ENCODE measurements at regions not wholly inside any gene's neighbourhood (a gene's known extent, or its start where the extent isn't known, plus 50 kb on each side); places are given as distances from the start of the nearest gene placed in this dataset.

DNA sequence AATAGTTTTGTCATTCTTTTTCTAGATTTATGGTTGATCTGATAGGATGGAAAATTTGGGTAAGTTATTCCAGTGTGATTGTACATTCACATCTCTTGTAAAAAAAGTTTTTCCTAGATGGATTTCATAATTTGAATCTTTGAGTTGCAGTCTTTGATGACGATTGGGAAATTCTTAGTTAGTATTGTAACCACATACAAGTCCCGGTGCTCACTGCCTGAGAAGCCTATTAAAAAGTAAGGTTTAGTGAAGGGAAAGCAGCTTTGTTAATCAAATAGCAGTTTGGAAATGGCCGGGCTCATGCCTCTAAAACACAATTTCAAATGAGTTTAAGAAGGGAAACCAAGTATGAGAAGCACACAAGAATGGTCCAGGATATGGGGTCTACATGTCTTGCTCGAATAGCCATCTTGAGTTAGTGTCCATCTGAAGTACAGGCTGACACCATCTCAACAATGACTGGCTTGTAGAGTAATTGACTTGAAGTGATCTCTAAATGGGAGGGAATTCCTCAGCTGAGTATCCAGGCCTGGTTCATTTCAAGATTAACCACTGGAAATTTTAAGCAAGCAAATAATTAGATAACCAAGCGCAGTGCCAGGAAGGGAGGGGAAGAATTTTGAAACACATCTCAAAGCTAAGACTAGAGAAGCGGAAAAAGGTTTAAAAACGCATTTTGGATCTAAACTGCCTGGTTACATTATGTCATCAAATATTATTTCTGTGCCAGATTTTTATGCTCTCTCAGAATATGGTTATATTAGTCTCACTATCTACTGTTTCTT, 1145.6 kb upstream of the MIR17HG start:
- Histone ChIP-seq H3K9me3 (ENCODE audit: control insufficient read depth in 4 of 4, low read length in 3 of 4) (no peaks in the 10 kb centered on the region), H3K36me3 (ENCODE audit: control insufficient read depth in 4 of 4, insufficient read depth in 3 of 4, low read depth in 1 of 4, low read length in 3 of 4) (no peaks in the 10 kb centered on the region), H3K4me1 (ENCODE audit: control insufficient read depth in 4 of 4, insufficient read depth in 4 of 4, low read length in 3 of 4) (no peaks in the 10 kb centered on the region), H3K27ac (ENCODE audit: low read depth in 1 of 2, low read length in 2 of 2) (no peak overlapping the region), H3K9ac (ENCODE audit: low read depth in 1 of 2, low read length in 2 of 2) (no peak overlapping the region), H3K27me3 (ENCODE audit: control insufficient read depth in 4 of 4, insufficient read depth in 4 of 4, low read length in 3 of 4) (no peaks in the 10 kb centered on the region), H3K4me3 (ENCODE audit: low read depth in 1 of 3, low read length in 3 of 3) (no peak overlapping the region)
- 56% methylated on average over 7 of the region's 7 CpGs for WGBS
- peak in 1 of 2 donors; percentile 30 for TF ChIP-seq RXRA (IDR thresholded peaks at IDR 0.05)
- TF ChIP-seq, protein P1, sequence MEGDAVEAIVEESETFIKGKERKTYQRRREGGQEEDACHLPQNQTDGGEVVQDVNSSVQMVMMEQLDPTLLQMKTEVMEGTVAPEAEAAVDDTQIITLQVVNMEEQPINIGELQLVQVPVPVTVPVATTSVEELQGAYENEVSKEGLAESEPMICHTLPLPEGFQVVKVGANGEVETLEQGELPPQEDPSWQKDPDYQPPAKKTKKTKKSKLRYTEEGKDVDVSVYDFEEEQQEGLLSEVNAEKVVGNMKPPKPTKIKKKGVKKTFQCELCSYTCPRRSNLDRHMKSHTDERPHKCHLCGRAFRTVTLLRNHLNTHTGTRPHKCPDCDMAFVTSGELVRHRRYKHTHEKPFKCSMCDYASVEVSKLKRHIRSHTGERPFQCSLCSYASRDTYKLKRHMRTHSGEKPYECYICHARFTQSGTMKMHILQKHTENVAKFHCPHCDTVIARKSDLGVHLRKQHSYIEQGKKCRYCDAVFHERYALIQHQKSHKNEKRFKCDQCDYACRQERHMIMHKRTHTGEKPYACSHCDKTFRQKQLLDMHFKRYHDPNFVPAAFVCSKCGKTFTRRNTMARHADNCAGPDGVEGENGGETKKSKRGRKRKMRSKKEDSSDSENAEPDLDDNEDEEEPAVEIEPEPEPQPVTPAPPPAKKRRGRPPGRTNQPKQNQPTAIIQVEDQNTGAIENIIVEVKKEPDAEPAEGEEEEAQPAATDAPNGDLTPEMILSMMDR (IDR thresholded peaks at IDR 0.05; ENCODE audit: low read depth, low read length, missing input control) = no peak
- no peak for DNase-seq (ENCODE audit: low spot score)

DNA sequence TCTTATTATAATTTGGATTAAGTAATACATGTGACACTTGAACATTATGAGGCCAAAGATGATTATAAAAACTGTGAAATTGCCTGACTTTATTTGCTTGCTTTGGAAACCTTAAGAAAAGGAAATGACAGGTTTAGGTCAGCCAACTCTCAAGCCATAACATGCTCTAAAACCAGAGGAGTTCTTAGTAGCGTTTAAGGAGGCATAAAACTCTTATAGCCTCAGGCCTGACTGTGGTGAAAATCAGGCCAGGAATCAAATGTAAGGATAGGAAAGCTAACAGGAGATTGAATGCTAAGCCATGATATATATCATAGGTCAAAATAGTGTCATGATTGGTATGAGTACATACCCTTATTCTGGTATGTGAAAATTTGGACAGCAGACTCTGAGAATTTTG, 1142.4 kb upstream of the MIR17HG start:
- Histone ChIP-seq H3K9me3 (ENCODE audit: control insufficient read depth in 4 of 4, low read length in 3 of 4) (no peaks in the 10 kb centered on the region), H3K27me3 (ENCODE audit: control insufficient read depth in 4 of 4, insufficient read depth in 4 of 4, low read length in 3 of 4) (no peaks in the 10 kb centered on the region), H3K4me3 (ENCODE audit: low read depth in 1 of 3, low read length in 3 of 3) (no peak overlapping the region), H3K36me3 (ENCODE audit: control insufficient read depth in 4 of 4, insufficient read depth in 3 of 4, low read depth in 1 of 4, low read length in 3 of 4) (no peaks in the 10 kb centered on the region), H3K27ac (ENCODE audit: low read depth in 1 of 2, low read length in 2 of 2) (no peak overlapping the region), H3K4me1 (ENCODE audit: control insufficient read depth in 4 of 4, insufficient read depth in 4 of 4, low read length in 3 of 4) (no peaks in the 10 kb centered on the region), H3K9ac (ENCODE audit: low read depth in 1 of 2, low read length in 2 of 2) (no peak overlapping the region)
- TF ChIP-seq JUND (IDR thresholded peaks at IDR 0.05) = no peak
- no peak for TF ChIP-seq FOXA1 (IDR thresholded peaks at IDR 0.05)
- TF ChIP-seq GABPA (IDR thresholded peaks at IDR 0.05 in 1 of 2, conservative IDR thresholded peaks at IDR 0.05 in 1 of 2) = no peak
- TF ChIP-seq TAF1 (conservative IDR thresholded peaks at IDR 0.05) = no peak
- TF ChIP-seq, protein P2, sequence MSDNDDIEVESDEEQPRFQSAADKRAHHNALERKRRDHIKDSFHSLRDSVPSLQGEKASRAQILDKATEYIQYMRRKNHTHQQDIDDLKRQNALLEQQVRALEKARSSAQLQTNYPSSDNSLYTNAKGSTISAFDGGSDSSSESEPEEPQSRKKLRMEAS (IDR thresholded peaks at IDR 0.05) = no peak
- TF ChIP-seq YY1 (IDR thresholded peaks at IDR 0.05) = no peak
- TF ChIP-seq, protein P3, sequence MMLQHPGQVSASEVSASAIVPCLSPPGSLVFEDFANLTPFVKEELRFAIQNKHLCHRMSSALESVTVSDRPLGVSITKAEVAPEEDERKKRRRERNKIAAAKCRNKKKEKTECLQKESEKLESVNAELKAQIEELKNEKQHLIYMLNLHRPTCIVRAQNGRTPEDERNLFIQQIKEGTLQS (IDR thresholded peaks at IDR 0.05) = no peak
- no peak for TF ChIP-seq RAD21 (IDR thresholded peaks at IDR 0.05)
- no peak for TF ChIP-seq HNF4A (conservative IDR thresholded peaks at IDR 0.05)
- TF ChIP-seq FOXA2 (IDR thresholded peaks at IDR 0.05) = no peak
- TF ChIP-seq, protein P4, sequence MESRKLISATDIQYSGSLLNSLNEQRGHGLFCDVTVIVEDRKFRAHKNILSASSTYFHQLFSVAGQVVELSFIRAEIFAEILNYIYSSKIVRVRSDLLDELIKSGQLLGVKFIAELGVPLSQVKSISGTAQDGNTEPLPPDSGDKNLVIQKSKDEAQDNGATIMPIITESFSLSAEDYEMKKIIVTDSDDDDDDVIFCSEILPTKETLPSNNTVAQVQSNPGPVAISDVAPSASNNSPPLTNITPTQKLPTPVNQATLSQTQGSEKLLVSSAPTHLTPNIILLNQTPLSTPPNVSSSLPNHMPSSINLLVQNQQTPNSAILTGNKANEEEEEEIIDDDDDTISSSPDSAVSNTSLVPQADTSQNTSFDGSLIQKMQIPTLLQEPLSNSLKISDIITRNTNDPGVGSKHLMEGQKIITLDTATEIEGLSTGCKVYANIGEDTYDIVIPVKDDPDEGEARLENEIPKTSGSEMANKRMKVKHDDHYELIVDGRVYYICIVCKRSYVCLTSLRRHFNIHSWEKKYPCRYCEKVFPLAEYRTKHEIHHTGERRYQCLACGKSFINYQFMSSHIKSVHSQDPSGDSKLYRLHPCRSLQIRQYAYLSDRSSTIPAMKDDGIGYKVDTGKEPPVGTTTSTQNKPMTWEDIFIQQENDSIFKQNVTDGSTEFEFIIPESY (IDR thresholded peaks at IDR 0.05) = no peak
- no peak for TF ChIP-seq NR2F2 (IDR thresholded peaks at IDR 0.05)
- DNase-seq (ENCODE audit: low spot score) = no peak
- WGBS = 79% methylated on average over 1 of the region's 1 CpG

DNA sequence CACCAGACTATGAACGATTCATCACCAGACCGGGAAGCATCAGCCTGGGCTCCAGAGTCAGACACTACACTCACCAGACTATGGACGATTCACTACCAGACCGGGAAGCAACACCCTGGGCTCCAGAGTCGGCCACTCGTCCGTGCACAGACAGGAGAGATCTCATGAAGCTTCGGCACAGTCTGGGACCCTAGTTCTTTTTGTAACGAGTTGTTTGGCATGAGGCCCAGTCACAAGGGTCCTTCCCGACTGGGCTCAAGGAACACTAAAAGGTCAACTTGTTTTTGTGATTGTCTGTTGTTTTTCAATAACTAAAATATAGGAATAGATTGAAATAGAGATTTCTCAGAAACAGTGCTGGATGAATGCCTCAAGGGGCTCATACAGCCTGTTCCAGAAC, 1141.6 kb upstream of the MIR17HG start:
- H3K36me3 ChIP-seq (ENCODE audit: control insufficient read depth in 4 of 4, insufficient read depth in 3 of 4, low read depth in 1 of 4, low read length in 3 of 4) = no peaks in the 10 kb centered on the region
- DNase-seq (ENCODE audit: low spot score) = no peak
- no peaks in the 10 kb centered on the region for H3K27me3 ChIP-seq (ENCODE audit: control insufficient read depth in 4 of 4, insufficient read depth in 4 of 4, low read length in 3 of 4)
- H3K4me1 ChIP-seq (ENCODE audit: control insufficient read depth in 4 of 4, insufficient read depth in 4 of 4, low read length in 3 of 4) = no peaks in the 10 kb centered on the region
- no peak for TF ChIP-seq TAF1 (conservative IDR thresholded peaks at IDR 0.05)
- no peaks in the 10 kb centered on the region for H3K9me3 ChIP-seq (ENCODE audit: control insufficient read depth in 4 of 4, low read length in 3 of 4)
- WGBS = 83% methylated on average over 10 of the region's 10 CpGs
- H3K9ac ChIP-seq (ENCODE audit: low read depth in 1 of 2, low read length in 2 of 2) = no peak overlapping the region
- no peak overlapping the region for H3K27ac ChIP-seq (ENCODE audit: low read depth in 1 of 2, low read length in 2 of 2)
- no peak overlapping the region for H3K4me3 ChIP-seq (ENCODE audit: low read depth in 1 of 3, low read length in 3 of 3)

Measured in liver (tissue), 8 donors.